HG03575 (cell line): ENCODE measurements at regions not wholly inside any gene's neighbourhood (a gene's known extent, or its start where the extent isn't known, plus 50 kb on each side); places are given as distances from the start of the nearest gene placed in this dataset.

Experiments
- ATAC-seq: cut with Tn5 transposase; IDR thresholded peaks from one replicate; pipeline ENCODE4 v1.9.1; 2021; ENCODE audit not compliant: unreplicated experiment, insufficient number of reproducible peaks, low FRiP score; ENCODE audit errors: extremely low read depth

DNA sequence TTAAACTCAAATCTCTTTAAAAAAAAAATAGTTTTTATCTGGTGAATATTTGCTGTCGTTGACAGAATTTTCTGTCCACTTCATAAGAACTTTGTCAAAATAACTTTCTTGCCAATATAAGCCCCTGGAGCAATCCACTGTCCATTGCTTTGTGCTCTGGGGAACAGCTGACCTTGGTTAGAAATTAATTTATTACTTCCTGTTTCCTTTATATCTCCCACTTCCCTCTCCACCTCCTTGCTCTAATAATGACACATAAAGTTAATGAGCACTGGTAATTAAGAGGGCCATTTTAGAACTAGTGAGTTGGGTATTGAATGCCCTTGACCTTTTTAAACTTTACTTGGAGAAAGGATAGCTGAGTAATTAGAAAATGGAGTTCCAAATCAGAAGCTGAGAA, 151.3 kb upstream of the LEF1 start:
- ATAC-seq = no peak

- ATAC-seq = no peak
Measured at GRCh38 chr4:108317377-108317776, 148.6 kb upstream of the LEF1 start.

DNA sequence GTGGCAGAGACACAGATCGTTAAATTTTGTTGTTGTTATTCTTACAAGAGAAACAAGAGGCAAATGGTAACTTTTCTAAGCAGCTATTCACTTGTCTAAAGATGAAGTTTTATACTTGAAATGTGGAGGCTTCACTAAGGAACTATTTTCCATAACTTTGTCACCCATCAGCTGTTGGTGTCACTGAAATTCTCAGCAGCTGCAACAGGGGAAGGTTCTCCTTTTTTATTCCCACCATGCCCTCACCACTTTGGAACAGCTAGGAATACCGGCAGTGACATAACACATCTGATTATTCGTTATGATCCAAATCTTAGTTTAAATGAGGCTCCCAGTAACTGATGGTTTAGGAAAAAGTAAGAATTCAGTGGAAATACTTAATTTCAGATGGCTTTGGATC, 147.0 kb upstream of the LEF1 start:
- ATAC-seq = no peak

GRCh38 chr4:108314900-108315589, 146.3 kb upstream of the LEF1 start:
- no peak for ATAC-seq

GRCh38 chr4:108313546-108314339, 145.0 kb upstream of the LEF1 start:
- no peak for ATAC-seq

- ATAC-seq = no peak
Measured at GRCh38 chr4:108311313-108311712, 142.6 kb upstream of the LEF1 start.

DNA sequence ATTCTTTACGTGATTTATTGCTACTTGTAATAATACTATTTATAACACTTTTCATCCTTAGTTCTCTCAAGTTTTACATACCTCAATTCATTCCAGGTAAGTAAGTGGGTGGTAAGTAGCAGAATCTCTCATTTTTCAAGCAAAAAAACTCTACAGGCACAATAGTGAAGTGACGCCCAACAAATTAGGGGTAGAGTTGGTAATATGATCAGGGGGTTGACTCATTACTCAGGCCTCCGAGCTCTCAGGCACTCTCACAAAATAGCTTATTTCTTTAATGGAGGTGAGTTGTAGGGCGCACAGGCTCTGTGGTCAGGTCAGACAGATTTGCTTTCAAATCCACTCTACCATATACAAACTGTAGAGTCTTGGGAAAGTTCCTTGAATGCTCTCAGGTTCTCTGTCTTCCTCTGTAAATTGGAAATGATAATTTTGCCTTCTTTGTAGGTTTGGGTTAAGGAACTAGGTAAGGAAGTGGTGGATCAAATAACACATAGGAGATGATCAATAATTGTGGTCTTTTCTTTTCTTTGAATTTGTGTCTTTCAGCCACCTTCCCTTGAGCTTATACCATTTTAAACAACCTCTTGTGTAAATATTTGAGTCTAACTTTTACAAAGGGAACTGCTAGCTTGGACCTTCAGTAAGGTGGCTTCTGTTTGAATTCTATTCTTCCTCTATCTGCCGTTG, 134.9 kb upstream of the LEF1 start:
- no peak for ATAC-seq

DNA sequence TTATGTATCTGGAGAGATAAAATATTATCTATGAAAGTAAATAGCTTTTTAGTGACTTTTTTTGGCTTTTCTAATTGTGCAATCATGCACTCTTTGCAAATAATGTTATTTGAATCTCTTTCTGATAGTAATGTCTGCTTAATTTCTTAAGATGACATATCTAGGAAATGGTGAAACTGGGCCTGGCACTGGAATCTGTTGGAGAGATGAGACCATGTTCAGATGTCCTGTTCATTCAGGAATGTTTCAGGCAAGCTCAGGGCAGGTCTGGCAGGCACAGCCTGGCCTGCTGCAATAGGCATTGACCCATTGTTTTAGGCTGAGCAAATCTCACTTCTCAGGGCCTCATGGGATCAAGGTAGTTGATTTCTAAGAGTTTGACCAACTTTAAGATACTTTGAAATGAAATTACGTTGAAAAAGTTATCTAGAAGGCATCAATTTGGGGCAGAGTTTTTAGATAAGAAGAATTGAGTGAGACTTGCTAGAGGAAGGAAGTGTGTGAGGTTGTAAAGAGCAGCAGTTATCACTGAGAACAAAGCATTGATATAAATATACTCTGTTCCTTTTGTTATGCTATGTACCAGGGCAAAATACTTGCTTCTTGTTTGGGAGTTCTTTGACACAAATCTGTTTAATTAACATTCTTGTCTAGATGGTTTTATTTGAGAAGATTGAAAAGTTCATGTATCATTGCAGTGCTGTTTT, 133.0 kb upstream of the LEF1 start:
- ATAC-seq = no peak

DNA sequence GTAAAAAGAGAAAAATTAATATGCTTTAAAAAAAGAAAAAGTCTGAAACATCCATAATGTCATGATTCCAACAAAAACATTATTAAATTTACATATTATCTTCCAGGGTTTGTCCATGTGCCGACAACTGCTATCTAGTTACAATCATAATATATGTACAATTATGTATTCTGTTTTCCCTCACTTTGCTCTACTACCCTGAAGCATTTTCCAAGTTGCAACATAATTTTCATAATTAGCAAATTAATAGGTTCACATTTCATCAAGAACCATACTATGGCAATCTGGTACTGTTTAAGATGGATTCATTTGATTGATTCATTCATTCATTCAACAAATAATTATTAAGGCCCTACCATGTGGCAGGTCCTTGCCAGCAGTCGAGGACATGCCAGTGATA, 128.9 kb upstream of the LEF1 start:
- no peak for ATAC-seq

DNA sequence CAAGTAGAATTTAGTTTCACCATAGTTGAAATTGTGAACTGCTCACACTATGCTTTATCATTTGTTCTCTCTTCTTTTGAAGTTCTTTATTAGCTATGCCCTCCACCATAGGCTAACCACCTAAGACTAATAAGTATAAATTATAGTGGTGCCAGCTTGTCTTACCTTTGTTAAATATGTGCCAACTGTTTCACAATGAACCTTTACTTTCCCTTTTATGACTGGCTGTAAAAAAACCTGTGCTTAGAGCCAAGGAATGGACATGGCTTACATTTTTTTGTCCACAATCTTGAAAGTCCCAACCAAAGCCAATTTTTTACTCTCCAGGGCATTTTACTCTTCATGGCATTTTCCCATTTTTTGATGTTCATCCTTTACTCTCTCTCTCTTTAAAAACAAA, 123.5 kb upstream of the LEF1 start:
- no peak for ATAC-seq

- ATAC-seq = no peak
Measured at GRCh38 chr4:108291137-108291536, 122.4 kb upstream of the LEF1 start.

DNA sequence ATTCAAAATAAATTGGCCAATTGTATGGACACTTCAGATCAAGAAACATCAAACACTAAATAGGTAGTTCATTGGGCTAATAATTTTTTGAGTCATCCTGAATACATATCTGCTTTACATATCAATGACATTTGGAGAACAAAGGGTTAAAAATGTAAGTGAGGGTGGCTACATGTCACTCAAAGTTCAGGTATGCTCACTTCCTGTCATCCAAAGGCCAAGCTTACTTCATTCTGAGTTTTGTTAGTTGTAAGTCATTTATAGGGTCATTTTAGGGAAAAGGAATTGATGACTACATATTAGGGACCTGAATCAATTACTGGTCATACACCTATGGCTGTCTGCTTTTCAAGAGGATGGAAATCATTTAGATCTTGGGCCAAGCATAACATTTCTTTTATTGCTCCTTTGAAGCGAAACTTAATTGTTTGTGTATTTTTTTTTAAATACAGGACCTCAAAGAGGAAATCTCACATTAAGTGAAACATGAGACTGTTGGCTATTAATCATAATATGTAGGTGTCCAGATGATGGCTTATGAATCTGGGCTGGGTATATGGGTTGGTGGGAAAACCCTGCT, 119.2 kb upstream of the LEF1 start:
- no peak for ATAC-seq

DNA sequence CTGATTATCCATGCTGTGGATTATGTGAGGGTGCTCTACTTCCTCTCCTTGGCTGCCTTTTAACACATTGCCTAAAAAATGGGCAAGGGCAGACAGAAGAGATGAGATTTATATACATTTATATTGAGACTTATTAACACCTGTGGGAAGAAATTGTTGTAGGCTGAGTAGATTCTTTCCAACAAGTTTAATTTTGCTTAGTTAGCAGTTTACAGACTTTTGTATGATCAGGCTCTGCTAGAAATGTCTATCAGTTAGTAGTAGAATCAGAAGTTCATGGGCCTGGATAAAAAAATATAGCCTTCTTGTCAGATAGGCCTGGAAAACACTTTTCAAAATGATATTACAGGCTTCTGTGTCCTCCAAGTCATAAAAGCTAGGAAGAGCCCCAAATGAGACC, 111.3 kb upstream of the LEF1 start:
- ATAC-seq = no peak

DNA sequence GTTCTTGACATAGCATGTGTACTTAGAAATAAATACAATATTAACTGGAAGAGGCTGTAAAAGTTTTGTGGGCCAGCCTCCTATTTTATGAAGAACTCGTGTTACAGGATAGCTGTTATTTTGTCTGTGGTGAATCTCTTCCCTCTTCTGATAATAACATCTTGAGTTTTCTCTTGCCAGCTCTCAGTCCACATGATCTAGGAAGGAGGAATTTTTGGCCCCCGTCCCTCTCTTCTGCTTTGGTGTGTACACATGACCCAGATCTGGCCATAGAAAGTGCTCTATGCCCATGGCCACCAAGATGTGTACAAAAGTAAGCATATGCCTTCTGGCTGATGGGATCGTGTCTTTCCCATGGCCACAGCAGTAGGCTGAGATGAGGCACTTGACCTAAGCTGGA, 108.0 kb upstream of the LEF1 start:
- ATAC-seq = no peak

GRCh38 chr4:108272986-108273385, 104.3 kb upstream of the LEF1 start:
- ATAC-seq = no peak

DNA sequence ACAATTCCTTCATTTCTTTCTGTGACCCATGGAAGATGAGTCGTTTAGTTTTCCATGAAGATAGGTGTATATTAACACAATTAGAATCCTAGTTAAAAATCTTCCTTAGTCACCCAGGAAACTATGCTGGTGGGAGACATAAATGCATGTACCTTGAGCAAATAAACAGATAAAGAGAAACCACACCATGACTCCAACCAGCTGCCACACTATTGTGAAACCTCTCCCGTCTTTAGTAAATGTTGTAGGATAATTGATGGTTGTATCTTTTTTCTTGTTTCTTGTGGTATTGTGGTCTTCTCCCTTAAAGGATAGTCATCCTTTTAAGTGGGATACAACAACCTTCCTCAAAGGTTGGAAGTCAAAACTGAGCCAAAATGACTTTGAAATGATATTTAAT, 103.8 kb upstream of the LEF1 start:
- ATAC-seq = no peak

GRCh38 chr4:108272046-108272445, 103.3 kb upstream of the LEF1 start:
- ATAC-seq = no peak

- ATAC-seq = no peak
Measured at GRCh38 chr4:108270466-108271450, 102.0 kb upstream of the LEF1 start.
